RWPE2 (cell line): ENCODE measurements at regions not wholly inside any gene's neighbourhood (a gene's known extent, or its start where the extent isn't known, plus 50 kb on each side); places are given as distances from the start of the nearest gene placed in this dataset.
"Not testable (repeated sequence)": the region's sequence is repeated elsewhere in the genome, so short reads cannot be mapped to it uniquely, and the experiment has no call there.

ENCODE experiments used
- ATAC-seq: fragments of 200-7000 bp; cut with Tn5 transposase; 3 replicates; pipeline ENCODE4 v1.9.1; 2021; ENCODE audit warnings: low read depth
- DNase-seq: peaks from one replicate; pipeline ENCODE4 v3.0.0-alpha.2; 2020; ENCODE audit warnings: low spot score
- H3K27ac ChIP-seq: fragments of 450-650 bp; 2 replicates; pipeline ENCODE4 v1.5.1; 2017; ENCODE audit warnings: mild to moderate bottlenecking; ENCODE audit not compliant: poor library complexity, severe bottlenecking
- H3K27me3 ChIP-seq: fragments of 250-450 bp; sonication (Bioruptor Pico); 2 replicates; pipeline ENCODE4 v1.5.1; 2021; ENCODE audit warnings: mild to moderate bottlenecking, moderate library complexity; ENCODE audit not compliant: insufficient read depth, poor library complexity, severe bottlenecking
- H3K36me3 ChIP-seq: fragments of 250-450 bp; sonication (Bioruptor Pico); 2 replicates; pipeline ENCODE4 v1.5.1; 2020; ENCODE audit warnings: low read depth, mild to moderate bottlenecking, moderate library complexity
- H3K4me1 ChIP-seq: fragments of 250-450 bp; sonication (Bioruptor Pico); 2 replicates; pipeline ENCODE4 v1.5.1; 2021; ENCODE audit warnings: mild to moderate bottlenecking, moderate library complexity; ENCODE audit not compliant: insufficient read depth, poor library complexity, severe bottlenecking
- H3K4me3 ChIP-seq: fragments of 250-450 bp; sonication (Bioruptor Pico); 2 replicates; pipeline ENCODE4 v1.5.1; 2021; ENCODE audit warnings: mild to moderate bottlenecking, moderate library complexity; ENCODE audit not compliant: severe bottlenecking
- H3K9me3 ChIP-seq: fragments of 250-450 bp; sonication (Bioruptor Pico); 2 replicates; pipeline ENCODE4 v1.5.1; 2021; ENCODE audit warnings: mild to moderate bottlenecking, moderate library complexity; ENCODE audit not compliant: severe bottlenecking

DNA sequence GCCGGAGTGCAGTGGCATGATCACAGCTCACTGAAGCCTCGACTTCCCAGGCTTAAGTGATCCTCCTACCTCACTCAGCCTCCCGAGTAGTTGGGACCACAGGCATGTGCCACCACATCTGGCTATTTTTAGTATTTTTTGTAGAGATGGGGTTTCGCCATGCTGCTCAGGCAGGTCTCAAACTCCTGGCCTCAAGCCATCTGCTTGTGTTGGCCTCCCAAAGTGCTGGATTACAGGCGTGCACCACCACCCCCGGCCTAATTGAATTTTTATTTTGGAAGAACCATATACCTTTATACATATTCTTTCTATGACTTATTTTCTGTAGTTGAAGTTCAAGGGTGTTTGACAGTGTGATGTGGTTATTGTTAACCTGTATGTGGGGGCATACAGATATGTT lies 2885.9 kb downstream of the RPIA start:
- not testable (repeated sequence) for H3K27ac ChIP-seq, DNase-seq, H3K9me3 ChIP-seq, H3K4me3 ChIP-seq, ATAC-seq, H3K4me1 ChIP-seq, H3K36me3 ChIP-seq, H3K27me3 ChIP-seq

GRCh38 chr2:91578678-91579077 lies 2887.2 kb downstream of the RPIA start:
- H3K4me1 ChIP-seq, DNase-seq, H3K27me3 ChIP-seq, H3K27ac ChIP-seq, ATAC-seq, H3K9me3 ChIP-seq, H3K36me3 ChIP-seq, H3K4me3 ChIP-seq: not testable (repeated sequence)

- ATAC-seq, H3K27me3 ChIP-seq, H3K27ac ChIP-seq, DNase-seq, H3K4me1 ChIP-seq, H3K4me3 ChIP-seq, H3K36me3 ChIP-seq, H3K9me3 ChIP-seq: not testable (repeated sequence)
These were observed 2888.1 kb downstream of the RPIA start for GRCh38 chr2:91579555-91579954.

DNA sequence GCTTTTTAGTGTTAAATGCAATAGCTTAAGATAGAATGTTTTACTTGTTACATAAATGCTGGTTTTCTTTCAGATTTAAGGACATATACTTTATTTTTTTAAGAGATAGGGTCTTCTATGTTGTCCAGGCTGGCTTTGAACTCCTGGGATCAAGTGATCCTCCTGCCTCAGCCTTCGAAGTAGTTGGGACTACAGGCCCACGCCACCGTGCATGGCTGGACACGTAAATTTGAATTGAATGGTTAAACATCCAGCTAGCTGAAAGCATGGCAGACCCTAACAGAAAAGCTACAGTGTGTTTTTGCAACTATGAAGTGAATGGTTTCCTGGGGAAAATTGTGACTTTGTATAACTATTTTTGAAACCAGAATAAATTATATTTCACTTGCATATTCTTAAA lies 2888.6 kb downstream of the RPIA start:
- not testable (repeated sequence) for DNase-seq, H3K27me3 ChIP-seq, H3K4me1 ChIP-seq, H3K4me3 ChIP-seq, H3K36me3 ChIP-seq, ATAC-seq, H3K27ac ChIP-seq, H3K9me3 ChIP-seq

- not testable (repeated sequence) for H3K4me1 ChIP-seq, DNase-seq, H3K27ac ChIP-seq, ATAC-seq, H3K4me3 ChIP-seq, H3K27me3 ChIP-seq, H3K9me3 ChIP-seq, H3K36me3 ChIP-seq
These were observed 2895.6 kb downstream of the RPIA start for GRCh38 chr2:91587098-91587497.

- not testable (repeated sequence) for H3K27me3 ChIP-seq, H3K4me1 ChIP-seq, H3K4me3 ChIP-seq, ATAC-seq, H3K9me3 ChIP-seq, DNase-seq, H3K36me3 ChIP-seq, H3K27ac ChIP-seq
These were observed 2896.5 kb downstream of the RPIA start for GRCh38 chr2:91587908-91588535.

DNA sequence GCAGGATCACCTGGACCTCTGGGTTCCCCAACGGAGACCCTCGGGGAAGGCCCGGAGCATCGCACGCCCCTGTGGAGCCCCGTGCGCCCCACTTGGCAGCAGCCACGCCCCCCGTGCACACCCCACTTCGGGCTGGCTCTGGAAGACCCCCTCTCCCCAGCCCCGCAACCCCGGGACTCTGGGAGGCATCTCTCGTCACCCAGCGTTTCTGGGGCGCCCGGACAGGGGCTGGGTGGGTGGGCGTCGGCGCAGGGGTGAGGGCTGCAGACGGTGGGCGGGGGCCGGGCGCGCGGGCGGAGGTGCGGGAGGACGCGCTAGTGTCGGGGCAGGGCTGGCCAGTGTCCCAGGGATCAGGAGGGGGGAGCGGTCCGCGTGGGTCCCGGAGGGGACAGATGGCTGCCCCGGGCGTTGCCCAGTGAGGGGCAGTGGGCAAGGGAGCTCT lies 2897.3 kb downstream of the RPIA start:
- H3K4me3 ChIP-seq, H3K27ac ChIP-seq, H3K9me3 ChIP-seq, ATAC-seq, H3K36me3 ChIP-seq, H3K4me1 ChIP-seq, H3K27me3 ChIP-seq, DNase-seq: not testable (repeated sequence)

GRCh38 chr2:91589454-91590328 lies 2898.2 kb downstream of the RPIA start:
- H3K4me1 ChIP-seq, H3K9me3 ChIP-seq, DNase-seq, H3K36me3 ChIP-seq, H3K27me3 ChIP-seq, H3K27ac ChIP-seq, H3K4me3 ChIP-seq, ATAC-seq: not testable (repeated sequence)

DNA sequence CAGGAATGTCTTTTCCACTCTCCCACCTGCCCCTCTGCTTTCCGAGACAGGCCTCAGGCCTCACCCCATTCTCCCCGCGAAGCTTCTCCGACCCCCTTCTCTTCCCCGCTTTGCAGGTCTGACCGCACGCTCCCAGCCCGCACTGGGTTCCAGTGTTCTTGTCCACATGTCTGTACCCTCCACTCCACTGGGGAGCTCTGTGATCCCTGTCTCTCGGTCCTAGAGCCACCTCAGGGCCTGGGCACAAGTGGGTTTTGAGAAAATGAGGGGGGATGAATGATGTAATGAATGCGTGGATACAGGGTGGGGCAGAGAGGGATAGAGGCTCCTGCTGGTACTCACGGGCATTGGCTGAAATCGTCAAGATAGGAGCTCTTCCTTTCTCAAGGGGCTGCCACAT lies 2898.9 kb downstream of the RPIA start:
- not testable (repeated sequence) for DNase-seq, H3K4me1 ChIP-seq, H3K27ac ChIP-seq, H3K4me3 ChIP-seq, ATAC-seq, H3K27me3 ChIP-seq, H3K9me3 ChIP-seq, H3K36me3 ChIP-seq

- not testable (repeated sequence) for H3K36me3 ChIP-seq, ATAC-seq, H3K4me1 ChIP-seq, H3K9me3 ChIP-seq, DNase-seq, H3K27ac ChIP-seq, H3K27me3 ChIP-seq, H3K4me3 ChIP-seq
These were observed 2899.6 kb downstream of the RPIA start for GRCh38 chr2:91591066-91591465.

DNA sequence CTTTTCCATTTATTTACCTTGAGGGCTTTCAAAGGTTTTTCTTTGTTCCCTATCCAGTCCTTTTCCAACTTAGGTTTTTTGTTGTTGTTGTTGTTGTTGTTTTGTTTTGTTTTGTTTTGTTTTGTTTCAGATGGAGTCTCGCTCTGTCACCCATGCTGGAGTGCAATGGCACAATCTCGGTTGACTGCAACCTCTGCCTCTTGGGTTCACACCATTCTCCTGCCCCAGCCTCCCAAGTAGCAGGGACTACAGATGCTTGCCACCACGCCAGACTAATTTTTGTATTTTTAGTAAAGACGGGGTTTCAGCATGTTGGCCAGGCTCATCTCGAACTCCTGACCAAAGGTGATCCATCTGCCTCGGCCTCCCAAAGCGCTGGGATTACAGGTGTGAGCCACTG lies 2906.0 kb downstream of the RPIA start:
- not testable (repeated sequence) for H3K27me3 ChIP-seq, ATAC-seq, DNase-seq, H3K9me3 ChIP-seq, H3K36me3 ChIP-seq, H3K4me3 ChIP-seq
- H3K4me1 ChIP-seq, result peaks cover 17% of the 10 kb centered on the region
- H3K27ac ChIP-seq, result peak overlapping the region; percentile 98
